Kidney tubule cell (primary cell): ENCODE measurements at regions not wholly inside any gene's neighbourhood (a gene's known extent, or its start where the extent isn't known, plus 50 kb on each side); places are given as distances from the start of the nearest gene placed in this dataset.
"Not testable (repeated sequence)": the region's sequence is repeated elsewhere in the genome, so short reads cannot be mapped to it uniquely, and the experiment has no call there.

Experiments used
- DNase-seq: peaks from one replicate; pipeline ENCODE4 v3.0.0-alpha.2; 2018; ENCODE audit warnings: low spot score

GRCh38 chr6:115415378-115415777, 645.3 kb downstream of the FRK start:
- DNase-seq, result no peak

DNA sequence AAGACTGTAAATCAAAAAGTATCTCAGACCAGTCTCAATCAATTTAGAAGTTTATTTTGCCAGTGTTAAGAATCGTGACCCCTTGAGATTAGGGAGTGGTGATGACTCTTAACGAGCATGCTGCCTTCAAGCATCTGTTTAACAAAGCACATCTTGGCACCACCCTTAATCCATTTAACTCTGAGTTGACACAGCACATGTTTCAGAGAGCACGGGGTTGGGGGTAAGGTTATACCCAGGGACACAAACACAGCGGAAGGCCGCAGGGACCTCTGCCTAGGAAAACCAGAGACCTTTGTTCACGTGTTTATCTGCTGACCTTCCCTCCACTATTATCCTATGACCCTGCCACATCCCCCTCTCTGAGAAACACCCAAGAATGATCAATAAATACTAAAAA, 645.8 kb downstream of the FRK start:
- not testable (repeated sequence) for DNase-seq

DNA sequence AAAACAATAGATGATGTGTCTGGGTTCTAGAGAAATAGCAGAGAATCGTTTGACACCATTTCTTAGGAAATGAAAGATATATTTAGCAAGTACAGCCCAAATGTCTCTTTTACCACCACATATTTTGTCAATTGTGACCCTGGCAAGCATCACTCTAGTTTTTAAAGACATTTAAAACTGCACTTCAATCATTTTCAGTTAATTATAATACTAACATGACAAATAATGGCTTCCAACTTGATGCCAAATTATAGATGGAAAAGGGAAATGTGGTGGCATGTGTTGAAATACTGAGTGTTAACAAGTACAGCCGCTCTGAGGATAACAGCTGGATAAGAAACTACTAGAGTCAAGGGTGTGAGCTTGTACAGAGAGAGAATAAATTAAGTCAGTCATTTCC, 648.9 kb downstream of the FRK start:
- DNase-seq, result no peak

DNA sequence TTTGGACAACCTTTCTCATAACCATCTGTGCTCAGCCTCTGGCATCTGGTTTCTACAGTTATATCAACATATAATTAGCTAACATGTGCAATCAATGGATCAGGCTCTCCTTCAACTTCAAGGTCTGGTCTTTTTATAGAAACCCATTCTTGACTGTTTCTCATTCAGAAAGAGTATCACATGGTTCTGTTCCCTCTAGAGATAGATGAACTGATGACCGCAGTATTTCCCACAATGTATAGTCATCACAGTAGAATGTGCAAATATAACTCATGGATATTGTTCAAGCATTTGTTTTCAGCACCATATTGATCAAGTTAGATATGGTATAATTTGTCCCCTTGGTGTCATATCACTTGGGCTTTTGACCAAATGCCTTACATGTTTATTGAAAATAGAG, 656.2 kb downstream of the FRK start:
- no peak for DNase-seq

DNA sequence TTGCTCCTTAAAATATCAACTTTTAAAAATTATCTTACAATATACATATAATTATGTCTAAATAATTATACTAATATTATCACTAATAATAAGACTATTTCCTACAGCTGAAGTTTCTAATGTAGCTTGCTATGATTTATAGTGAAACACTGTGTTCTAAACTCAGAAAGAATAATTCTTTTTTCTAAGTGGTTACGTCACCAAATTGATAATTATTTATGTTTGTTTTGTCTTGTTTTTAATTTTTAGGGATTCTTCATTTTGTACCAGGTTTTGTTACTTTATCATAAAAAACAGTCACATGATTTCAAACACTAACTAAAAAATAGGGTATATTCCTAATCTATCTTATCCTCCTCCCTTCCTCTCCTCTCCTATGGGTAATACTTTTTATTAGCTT, 662.1 kb downstream of the FRK start:
- no peak for DNase-seq

DNA sequence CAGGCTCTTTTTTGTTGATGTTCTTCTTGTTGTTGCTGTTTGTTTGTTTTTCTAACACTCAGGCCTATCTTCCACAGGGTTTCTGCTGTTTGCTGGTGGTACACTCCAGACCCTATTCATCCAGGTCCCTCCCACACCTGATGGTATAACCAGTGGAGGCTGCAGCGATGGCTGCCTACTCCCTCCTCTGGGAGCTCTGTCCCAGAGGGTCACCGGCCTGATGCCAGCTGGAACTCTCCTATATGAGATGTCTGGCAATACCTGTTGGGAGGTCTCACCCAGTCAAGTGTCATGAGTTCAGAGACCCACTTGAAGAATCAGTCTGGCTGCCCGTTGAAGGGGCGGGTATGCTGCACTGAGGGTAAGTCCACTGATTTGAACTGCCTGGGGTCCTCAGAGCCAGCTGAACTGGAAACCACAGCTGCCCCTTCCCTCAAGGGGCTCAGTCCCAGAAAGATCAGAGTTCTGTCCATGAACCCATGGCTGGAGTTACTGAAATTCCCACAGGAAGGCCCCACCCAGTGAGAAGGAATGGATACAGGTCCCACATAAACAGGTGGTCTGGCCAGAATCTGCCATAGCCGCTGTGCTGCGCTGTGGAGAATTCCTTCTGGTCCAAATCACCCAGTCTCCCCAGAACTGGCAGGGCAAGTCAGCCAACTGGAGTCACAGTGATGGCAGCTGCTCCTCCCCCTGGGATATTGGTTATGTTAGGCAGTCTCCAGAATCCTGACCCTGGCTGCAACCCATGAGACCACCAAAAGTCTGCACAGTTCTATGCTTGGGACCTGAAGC, 664.4 kb downstream of the FRK start:
- no peak for DNase-seq

GRCh38 chr6:115393821-115394220, 666.9 kb downstream of the FRK start:
- DNase-seq, result no peak

GRCh38 chr6:115370202-115370601, 690.5 kb downstream of the FRK start:
- no peak for DNase-seq

DNA sequence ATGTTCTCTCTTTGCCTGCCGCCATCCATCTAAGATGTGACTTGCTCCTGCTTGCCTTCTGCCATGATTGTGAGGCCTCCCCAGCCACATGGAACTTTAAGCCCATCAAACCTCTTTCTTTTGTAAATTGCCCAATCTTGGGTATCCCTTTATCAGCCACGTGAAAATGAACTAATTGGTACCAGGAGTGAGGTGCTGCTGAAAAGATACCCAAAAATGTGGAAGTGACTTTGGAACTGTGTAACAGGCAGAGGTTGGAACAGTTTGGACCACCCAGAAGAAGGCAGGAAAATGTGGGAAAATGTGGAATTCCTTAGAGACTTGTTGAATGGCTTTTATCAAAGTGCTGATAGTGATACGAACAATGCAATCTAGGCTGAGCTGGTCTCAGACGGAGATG, 694.9 kb downstream of the FRK start:
- DNase-seq, result no peak

GRCh38 chr6:115363379-115363778, 697.3 kb downstream of the FRK start:
- no peak for DNase-seq

DNA sequence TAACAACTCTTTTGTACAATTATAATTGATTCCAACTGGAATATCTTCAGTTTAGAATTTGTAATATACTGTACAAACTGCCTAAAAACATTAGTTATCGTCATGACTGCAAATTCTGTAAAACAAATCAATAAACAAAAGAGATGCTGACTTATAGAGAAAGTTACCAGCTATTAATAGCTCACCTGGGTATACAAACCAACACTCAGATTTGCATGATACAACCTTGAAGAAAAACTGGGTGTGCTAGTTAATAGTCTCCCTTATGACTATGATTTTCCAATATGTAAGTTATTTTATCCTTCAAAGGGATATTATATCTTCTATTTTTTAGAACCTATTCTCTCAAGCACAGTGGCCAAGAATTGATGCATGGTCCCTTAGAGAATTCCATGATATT, 698.5 kb downstream of the FRK start:
- DNase-seq, result no peak

DNA sequence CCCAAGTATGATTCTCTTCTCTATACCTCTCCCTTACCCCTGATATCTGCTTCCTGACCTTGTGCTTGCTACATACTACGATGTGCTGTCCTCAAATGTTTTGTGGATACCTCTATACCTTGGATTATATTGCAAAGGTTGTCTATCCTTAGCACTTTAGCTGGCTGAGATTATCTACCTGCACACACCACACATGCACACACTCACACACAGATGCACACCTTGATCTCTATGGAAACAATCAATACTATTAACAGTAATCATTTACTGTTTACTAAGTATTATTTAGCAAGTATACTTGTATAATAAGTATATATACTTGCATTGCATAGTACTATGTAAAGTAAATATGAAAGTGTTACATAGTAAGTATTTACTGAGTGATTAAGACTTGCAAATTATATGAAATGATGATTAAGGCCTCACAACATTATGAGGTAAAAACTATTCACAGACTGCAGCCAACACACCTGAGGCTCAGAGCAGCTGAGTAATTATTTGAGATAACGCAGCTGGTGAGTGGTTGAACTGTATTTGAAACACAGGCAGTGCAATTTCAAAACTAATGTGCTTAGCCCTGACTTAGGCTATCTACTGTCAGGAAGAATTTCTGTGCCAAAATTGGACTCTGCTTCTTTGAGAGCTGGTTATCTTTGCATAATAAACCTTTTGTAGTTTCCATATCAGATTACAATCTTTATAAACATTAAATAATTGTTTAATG, 699.9 kb downstream of the FRK start:
- no peak for DNase-seq

DNA sequence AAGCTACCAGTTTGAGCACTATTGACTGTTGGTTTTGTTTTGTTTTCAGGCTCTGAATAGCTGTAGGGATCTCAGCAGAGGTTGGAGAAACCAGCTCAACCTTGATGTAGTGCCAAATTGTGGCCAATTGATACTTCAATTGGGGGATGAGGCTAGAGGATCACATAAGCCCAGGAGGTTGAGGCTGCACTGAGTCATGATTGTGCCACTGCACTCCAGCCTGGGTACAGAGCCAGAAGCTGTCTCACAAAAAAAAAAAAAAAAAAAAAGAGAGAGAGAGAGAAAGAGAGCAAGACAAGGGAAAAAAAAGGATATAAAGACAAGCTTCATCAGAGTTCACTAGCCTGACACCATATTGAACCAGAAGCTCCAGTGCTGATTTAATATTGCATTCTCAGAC, 702.1 kb downstream of the FRK start:
- no peak for DNase-seq

DNA sequence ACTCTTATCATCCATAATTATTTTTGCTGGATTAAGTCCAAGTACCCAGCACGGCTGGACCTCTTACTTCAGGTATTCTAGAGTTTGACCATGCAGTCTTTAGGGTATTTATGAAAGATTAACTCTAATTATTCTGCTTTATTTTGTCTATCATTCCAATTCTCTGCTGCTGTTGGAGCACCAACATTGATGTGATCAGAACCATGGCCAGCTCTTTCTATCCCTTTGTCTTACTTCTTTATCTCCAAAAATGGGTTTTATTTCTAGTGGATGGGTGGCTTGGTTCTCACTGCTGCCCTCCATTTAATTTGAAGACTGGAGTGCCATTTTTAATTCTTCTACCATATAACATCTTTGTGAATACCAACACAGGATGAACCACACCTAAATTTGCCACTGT, 704.3 kb downstream of the FRK start:
- DNase-seq, result no peak

GRCh38 chr6:115323001-115323400, 737.7 kb downstream of the FRK start:
- no peak for DNase-seq

DNA sequence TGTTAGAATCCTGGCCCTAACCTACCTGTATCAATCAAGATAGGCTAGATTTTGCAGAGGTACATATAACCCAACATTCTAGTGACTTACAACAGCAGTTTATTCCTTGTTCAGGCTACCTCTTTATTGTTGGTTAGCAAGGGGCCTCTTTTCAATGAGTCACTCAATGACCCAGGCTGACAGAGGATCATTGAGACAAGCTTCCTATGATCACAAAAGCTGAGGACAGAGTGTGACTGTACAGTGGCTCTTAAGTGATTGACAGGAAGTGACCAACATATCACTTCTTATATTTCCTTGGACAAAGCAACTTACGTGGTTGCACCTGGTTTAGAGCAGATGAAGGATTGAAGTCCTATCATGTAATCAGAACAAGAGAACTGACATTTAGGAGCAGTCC, 740.9 kb downstream of the FRK start:
- DNase-seq, result no peak

- DNase-seq, result no peak
Measured at GRCh38 chr6:115310156-115310555, 750.5 kb downstream of the FRK start.

- no peak for DNase-seq
Measured at GRCh38 chr6:115302731-115303130, 758.0 kb downstream of the FRK start.

GRCh38 chr6:115287467-115287866, 773.2 kb downstream of the FRK start:
- no peak for DNase-seq

DNA sequence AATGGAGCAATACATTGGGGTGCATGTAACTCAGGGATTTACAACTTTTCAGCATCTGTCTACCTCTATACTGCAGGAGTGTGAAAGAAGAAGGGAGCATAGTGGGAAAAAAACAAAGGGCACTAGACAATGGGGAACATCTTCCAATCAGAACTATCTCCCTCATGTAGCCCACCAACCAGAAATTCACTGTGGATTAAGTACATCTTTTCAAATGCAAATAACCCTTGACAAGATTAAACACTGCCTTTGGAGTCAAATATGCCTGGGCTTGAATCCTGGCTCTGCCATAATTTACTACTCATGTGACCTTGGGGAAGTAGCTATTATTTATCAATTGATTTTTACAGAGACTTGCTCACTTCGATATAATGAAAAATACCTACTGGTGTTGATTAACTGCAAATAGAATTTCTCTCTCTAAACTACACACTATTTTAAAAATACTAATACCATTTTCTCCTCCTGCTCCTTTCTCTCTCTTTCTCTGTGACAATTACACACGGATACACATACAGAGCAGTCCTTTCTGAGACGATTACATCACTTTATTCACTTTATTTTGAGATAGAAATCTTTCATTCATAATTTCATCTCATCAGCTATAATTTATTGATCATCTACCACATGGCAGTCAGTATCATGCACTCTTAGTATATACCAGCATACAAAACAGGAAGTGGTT, 783.7 kb downstream of the FRK start:
- DNase-seq, result no peak

DNA sequence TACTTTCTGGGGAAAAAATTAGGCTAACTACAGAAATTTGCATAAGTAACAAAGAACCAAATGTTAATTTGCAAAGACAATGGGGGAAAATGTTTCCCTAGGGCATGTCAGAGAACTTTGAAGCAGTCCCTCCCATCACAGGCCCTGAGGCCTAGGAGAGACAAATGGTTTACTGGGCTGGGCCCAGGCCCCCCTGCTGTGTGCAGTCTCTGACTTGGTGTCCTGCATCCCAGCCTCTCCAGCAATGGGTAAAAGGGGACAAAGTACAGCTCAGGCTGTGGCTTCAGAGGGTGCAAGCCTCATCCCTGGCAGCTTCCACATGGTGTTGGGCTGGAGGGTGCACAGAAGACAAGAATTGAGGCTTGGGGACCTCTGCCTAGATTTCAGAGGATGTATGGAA, 788.4 kb downstream of the FRK start:
- DNase-seq, result no peak

DNA sequence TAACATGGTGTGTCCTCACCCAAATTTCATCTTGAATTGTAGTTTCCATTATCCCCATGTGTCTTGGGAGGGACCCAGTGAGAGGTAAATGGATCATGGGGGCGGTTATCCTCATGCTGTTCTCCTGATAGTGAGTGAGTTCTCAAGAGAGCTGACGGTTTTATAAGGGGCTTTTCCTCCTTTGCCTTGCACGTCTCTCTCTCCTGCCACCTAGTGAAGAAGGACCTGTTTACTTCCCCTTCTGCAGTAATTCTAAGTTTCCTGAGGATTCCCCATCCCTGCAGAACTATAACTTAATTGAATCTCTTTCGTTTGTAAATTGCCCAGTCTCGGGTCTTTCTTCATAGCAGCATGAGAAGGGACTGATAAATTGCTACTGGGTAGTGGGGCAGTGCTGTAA, 789.3 kb downstream of the FRK start:
- DNase-seq, result no peak

- no peak for DNase-seq
Measured at GRCh38 chr6:115270953-115271352, 789.7 kb downstream of the FRK start.
